ENCODE measurements at regions not wholly inside any gene's neighbourhood (a gene's known extent, or its start where the extent isn't known, plus 50 kb on each side); places are given as distances from the start of the nearest gene placed in this dataset.

DNA sequence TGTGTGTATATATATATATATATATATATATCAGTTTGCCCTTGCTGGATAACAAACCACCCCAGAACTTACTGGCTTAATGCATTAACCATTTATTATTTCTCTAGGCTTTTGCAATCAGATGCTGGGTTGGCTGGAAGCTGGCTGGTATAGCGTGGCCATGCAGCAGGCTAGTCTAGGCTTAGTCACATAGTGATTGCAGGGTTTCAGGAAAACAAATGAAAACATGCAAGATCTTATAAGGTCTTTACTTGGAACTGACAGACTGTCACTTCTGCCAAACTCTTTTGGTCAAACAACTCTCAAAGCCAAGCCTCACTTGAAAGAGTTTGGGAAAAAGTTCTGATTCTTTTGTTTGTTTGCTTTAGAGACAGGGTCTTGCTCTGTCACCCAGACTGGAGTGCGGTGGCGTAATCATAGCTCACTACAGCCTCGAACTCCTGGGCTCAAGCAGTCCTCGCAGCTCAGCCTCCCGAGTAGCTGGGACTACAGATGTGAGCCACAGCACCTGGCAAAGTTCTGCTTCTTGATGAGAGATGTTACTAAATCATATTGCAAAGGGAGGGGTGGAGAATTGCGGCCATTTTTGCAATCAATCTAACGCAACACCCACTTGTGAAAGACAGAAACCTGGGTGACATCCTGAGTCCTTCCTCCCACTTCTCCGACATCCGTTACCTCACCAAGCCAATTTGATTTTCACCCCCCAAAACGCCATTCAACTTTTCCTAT, 58.7 kb upstream of the SMOX start:
- DNase-seq (ENCODE audit: low spot score): no peak
- H3K4me2 ChIP-seq: no peak overlapping the region
- H3K9ac ChIP-seq: no peak overlapping the region
- peaks cover 15% of the 10 kb centered on the region for H3K27me3 ChIP-seq
- no peak overlapping the region for H3K27ac ChIP-seq
- H3F3A ChIP-seq (ENCODE audit: low read depth): no peaks in the 10 kb centered on the region
- Mint-ChIP-seq H3K9me3 (peaks cover 7% of the 10 kb centered on the region), H3K4me1 (peaks cover 16% of the 10 kb centered on the region), H3K27me3 (ENCODE audit: insufficient read depth, low read depth) (peaks cover 7% of the 10 kb centered on the region), H3K4me3 (no peak overlapping the region), H3K27ac (no peak overlapping the region), H3K36me3 (no peaks in the 10 kb centered on the region)
- no peak overlapping the region for H3K4me3 ChIP-seq
- H3K9me3 ChIP-seq (ENCODE audit: low read depth): peaks cover 3% of the 10 kb centered on the region
- H3K36me3 ChIP-seq: no peaks in the 10 kb centered on the region
- H2AFZ ChIP-seq (replicated peaks): no peak overlapping the region
- H3K79me2 ChIP-seq (ENCODE audit: low read depth): no peaks in the 10 kb centered on the region
- no peak for TF ChIP-seq EZH2phosphoT487 (IDR thresholded peaks at IDR 0.05)
- no peak for TF ChIP-seq EZH2 (IDR thresholded peaks at IDR 0.05)
- TF ChIP-seq, protein P1, sequence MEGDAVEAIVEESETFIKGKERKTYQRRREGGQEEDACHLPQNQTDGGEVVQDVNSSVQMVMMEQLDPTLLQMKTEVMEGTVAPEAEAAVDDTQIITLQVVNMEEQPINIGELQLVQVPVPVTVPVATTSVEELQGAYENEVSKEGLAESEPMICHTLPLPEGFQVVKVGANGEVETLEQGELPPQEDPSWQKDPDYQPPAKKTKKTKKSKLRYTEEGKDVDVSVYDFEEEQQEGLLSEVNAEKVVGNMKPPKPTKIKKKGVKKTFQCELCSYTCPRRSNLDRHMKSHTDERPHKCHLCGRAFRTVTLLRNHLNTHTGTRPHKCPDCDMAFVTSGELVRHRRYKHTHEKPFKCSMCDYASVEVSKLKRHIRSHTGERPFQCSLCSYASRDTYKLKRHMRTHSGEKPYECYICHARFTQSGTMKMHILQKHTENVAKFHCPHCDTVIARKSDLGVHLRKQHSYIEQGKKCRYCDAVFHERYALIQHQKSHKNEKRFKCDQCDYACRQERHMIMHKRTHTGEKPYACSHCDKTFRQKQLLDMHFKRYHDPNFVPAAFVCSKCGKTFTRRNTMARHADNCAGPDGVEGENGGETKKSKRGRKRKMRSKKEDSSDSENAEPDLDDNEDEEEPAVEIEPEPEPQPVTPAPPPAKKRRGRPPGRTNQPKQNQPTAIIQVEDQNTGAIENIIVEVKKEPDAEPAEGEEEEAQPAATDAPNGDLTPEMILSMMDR (IDR thresholded peaks at IDR 0.05): no peak
- H4K20me1 ChIP-seq (ENCODE audit: low read depth): no peaks in the 10 kb centered on the region
- no peaks in the 10 kb centered on the region for H3K4me1 ChIP-seq

DNA sequence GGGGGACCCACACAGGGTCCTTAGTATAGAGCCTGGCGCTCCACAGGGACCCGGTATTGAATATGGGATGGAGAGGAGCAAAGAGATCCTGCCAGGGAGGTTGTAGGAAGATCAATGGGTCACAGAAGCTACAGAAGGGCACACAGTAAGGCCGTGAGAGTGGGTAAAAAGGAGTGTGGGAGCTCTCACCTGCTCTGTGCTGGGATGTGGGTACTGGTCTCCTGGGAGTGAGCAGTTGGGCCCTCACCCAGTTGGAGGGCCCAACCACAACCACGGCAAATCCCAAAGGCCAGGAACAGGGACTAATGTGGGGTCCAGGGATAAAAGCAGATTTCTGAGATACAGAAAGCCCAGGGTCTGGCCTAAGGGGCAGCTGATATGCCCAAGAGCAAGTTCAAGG, 59.9 kb upstream of the SMOX start:
- Histone ChIP-seq H3K9ac (no peak overlapping the region), H3K79me2 (ENCODE audit: low read depth) (no peaks in the 10 kb centered on the region), H3K27ac (no peak overlapping the region), H3K4me1 (no peaks in the 10 kb centered on the region), H4K20me1 (ENCODE audit: low read depth) (no peaks in the 10 kb centered on the region), H3K9me3 (ENCODE audit: low read depth) (no peaks in the 10 kb centered on the region), H3F3A (ENCODE audit: low read depth) (peaks cover 6% of the 10 kb centered on the region), H3K36me3 (no peaks in the 10 kb centered on the region), H2AFZ (replicated peaks) (no peak overlapping the region), H3K27me3 (peaks cover 22% of the 10 kb centered on the region), H3K4me2 (no peak overlapping the region), H3K4me3 (no peak overlapping the region)
- Mint-ChIP-seq H3K4me1 (peaks cover 20% of the 10 kb centered on the region), H3K9me3 (no peaks in the 10 kb centered on the region), H3K27me3 (ENCODE audit: insufficient read depth, low read depth) (peaks cover 7% of the 10 kb centered on the region), H3K36me3 (no peaks in the 10 kb centered on the region), H3K4me3 (no peak overlapping the region), H3K27ac (no peak overlapping the region)
- DNase-seq (ENCODE audit: low spot score): no peak
- no peak for TF ChIP-seq EZH2phosphoT487 (IDR thresholded peaks at IDR 0.05)
- no peak for TF ChIP-seq EZH2 (IDR thresholded peaks at IDR 0.05)
- TF ChIP-seq, protein P1 (IDR thresholded peaks at IDR 0.05): no peak

DNA sequence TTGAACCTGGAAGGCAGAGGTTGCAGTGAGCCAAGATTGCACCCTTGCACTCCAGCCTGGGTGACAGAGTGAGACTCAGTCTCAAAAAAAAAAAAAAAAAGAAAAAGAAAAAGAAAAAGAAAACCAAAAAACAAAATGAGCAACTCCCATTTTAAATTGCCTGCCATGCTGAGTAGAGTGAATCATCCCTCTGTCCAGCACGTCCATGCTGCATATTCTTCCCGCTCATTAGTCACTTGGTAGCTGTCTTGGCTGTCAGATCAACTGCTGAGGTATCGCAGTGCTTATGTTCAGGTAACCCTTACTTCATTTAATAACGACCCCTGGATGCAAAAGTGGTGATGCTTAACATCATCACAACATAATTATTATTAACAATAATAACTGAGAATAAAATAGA, 60.7 kb upstream of the SMOX start:
- H3K9ac ChIP-seq: no peak overlapping the region
- peaks cover 12% of the 10 kb centered on the region for H3F3A ChIP-seq (ENCODE audit: low read depth)
- H4K20me1 ChIP-seq (ENCODE audit: low read depth): no peaks in the 10 kb centered on the region
- peaks cover 20% of the 10 kb centered on the region for H3K4me1 Mint-ChIP-seq
- TF ChIP-seq EZH2phosphoT487 (IDR thresholded peaks at IDR 0.05) (no peak), EZH2 (IDR thresholded peaks at IDR 0.05) (no peak)
- TF ChIP-seq, protein P1 (IDR thresholded peaks at IDR 0.05): no peak
- H3K27me3 Mint-ChIP-seq (ENCODE audit: insufficient read depth, low read depth): peaks cover 7% of the 10 kb centered on the region
- H3K79me2 ChIP-seq (ENCODE audit: low read depth): no peaks in the 10 kb centered on the region
- no peak overlapping the region for H3K27ac ChIP-seq
- H3K4me3 ChIP-seq: no peak overlapping the region
- no peak overlapping the region for H3K4me3 Mint-ChIP-seq
- H3K4me2 ChIP-seq: no peak overlapping the region
- no peak overlapping the region for H2AFZ ChIP-seq (replicated peaks)
- no peaks in the 10 kb centered on the region for H3K9me3 ChIP-seq (ENCODE audit: low read depth)
- no peak for DNase-seq (ENCODE audit: low spot score)
- no peaks in the 10 kb centered on the region for H3K36me3 ChIP-seq
- H3K4me1 ChIP-seq: no peaks in the 10 kb centered on the region
- peaks cover 26% of the 10 kb centered on the region for H3K27me3 ChIP-seq
- no peak overlapping the region for H3K27ac Mint-ChIP-seq
- no peaks in the 10 kb centered on the region for H3K36me3 Mint-ChIP-seq
- H3K9me3 Mint-ChIP-seq: no peaks in the 10 kb centered on the region

All from neural progenitor cell (in vitro differentiated cells).